IMR-90 (cell line): ENCODE measurements at regions not wholly inside any gene's neighbourhood (a gene's known extent, or its start where the extent isn't known, plus 50 kb on each side); places are given as distances from the start of the nearest gene placed in this dataset.

Experiments used
- ATAC-seq: fragments of 200-7000 bp; cut with Tn5 transposase; 2 replicates; pipeline ENCODE4 v1.9.1; 2020; ENCODE audit warnings: low read depth, mild to moderate bottlenecking, moderate library complexity
- BruUV-seq: library from RNA; stranded (reverse); fragments of 400-500 nt; replicated peaks from 2 replicates; lab custom pipeline; 2021; lab: Mats Ljungman, UMichigan
- CTCF ChIA-PET: fragments of 300-600 bp; formaldehyde crosslinking; extraction: SDS; loops from one replicate; lab custom pipeline; 2021; ENCODE audit warnings: antibody characterized with exemption; lab: Yijun Ruan, JAX
- POLR2A ChIA-PET: fragments of 300-600 bp; sonication (Branson Sonifier 250); formaldehyde crosslinking; loops from one replicate; lab custom pipeline; 2022; ENCODE audit warnings: antibody characterized with exemption; ENCODE audit not compliant: unreplicated experiment; lab: Charles Lee
- DNase-seq: peaks from one replicate; pipeline ENCODE4 v3.0.0; 2013
- H2AFZ ChIP-seq: replicated peaks from 2 replicates; pipeline ENCODE3; 2013; ENCODE audit warnings: low read length, mild to moderate bottlenecking; ENCODE audit not compliant: poor library complexity
- H2AK5ac ChIP-seq: 2 replicates; pipeline ENCODE4 v1.6.1; 2013; ENCODE audit warnings: low read depth, low read length, inconsistent platforms
- H2AK9ac ChIP-seq: replicated peaks from 2 replicates; pipeline ENCODE3; 2013; ENCODE audit warnings: mild to moderate bottlenecking, low read depth, low read length, moderate library complexity; ENCODE audit not compliant: poor library complexity
- H2BK120ac ChIP-seq: 2 replicates; pipeline ENCODE4 v1.6.1; 2013; ENCODE audit warnings: low read depth, low read length, inconsistent platforms
- H2BK15ac ChIP-seq: 3 replicates; pipeline ENCODE4 v1.6.1; 2013; ENCODE audit warnings: low read depth, low read length, inconsistent platforms
- H2BK20ac ChIP-seq: 2 replicates; pipeline ENCODE4 v1.6.1; 2013; ENCODE audit warnings: low read depth, mild to moderate bottlenecking, inconsistent platforms, low read length, moderate library complexity
- H2BK5ac ChIP-seq: 2 replicates; pipeline ENCODE4 v1.6.1; 2013; ENCODE audit warnings: mild to moderate bottlenecking, low read depth, low read length, inconsistent platforms; ENCODE audit not compliant: poor library complexity, severe bottlenecking
- H3K14ac ChIP-seq: replicated peaks from 2 replicates; pipeline ENCODE4 v1.6.1; 2013; ENCODE audit warnings: low read depth, low read length, inconsistent platforms
- H3K18ac ChIP-seq: 2 replicates; pipeline ENCODE4 v1.6.1; 2013; ENCODE audit warnings: low read depth, low read length, control low read depth
- H3K23ac ChIP-seq: 2 replicates; pipeline ENCODE4 v1.6.1; 2013; ENCODE audit warnings: low read depth, low read length, inconsistent platforms
- H3K27ac ChIP-seq: 2 replicates; pipeline ENCODE4 v1.5.1; 2013; ENCODE audit warnings: mild to moderate bottlenecking, control low read depth, low read length; ENCODE audit not compliant: insufficient read depth
- H3K27me3 ChIP-seq: 2 replicates; pipeline ENCODE4 v1.6.1; 2013; ENCODE audit warnings: low read length; ENCODE audit not compliant: control insufficient read depth, insufficient read depth
- H3K36me3 ChIP-seq: 2 replicates; pipeline ENCODE4 v1.6.1; 2013; ENCODE audit warnings: low read length, mixed read lengths; ENCODE audit not compliant: control insufficient read depth, insufficient read depth
- H3K4ac ChIP-seq: 2 replicates; pipeline ENCODE4 v1.6.1; 2013; ENCODE audit warnings: low read depth, low read length, inconsistent platforms
- H3K4me1 ChIP-seq: 2 replicates; pipeline ENCODE4 v1.6.1; 2013; ENCODE audit warnings: low read length, mixed read lengths; ENCODE audit not compliant: control insufficient read depth, insufficient read depth
- H3K4me2 ChIP-seq: 2 replicates; pipeline ENCODE4 v1.6.1; 2013; ENCODE audit warnings: low read depth, mild to moderate bottlenecking, control low read depth, low read length, moderate library complexity
- H3K4me3 ChIP-seq: 2 replicates; pipeline ENCODE4 v1.5.1; 2013; ENCODE audit warnings: low read depth, mild to moderate bottlenecking, control low read depth, low read length, moderate library complexity; ENCODE audit not compliant: insufficient read depth
- H3K56ac ChIP-seq: 2 replicates; pipeline ENCODE4 v1.6.1; 2013; ENCODE audit warnings: low read length, inconsistent platforms; ENCODE audit not compliant: insufficient read depth; ENCODE audit errors: extremely low read depth
- H3K79me1 ChIP-seq, 2 experiments: 2 replicates each; pipeline ENCODE4 v1.6.1; 2013; ENCODE audit warnings: low read length in 2 of 2, inconsistent platforms in 1 of 2, low read depth in 1 of 2
- H3K9ac ChIP-seq: 2 replicates; pipeline ENCODE4 v1.6.1; 2013; ENCODE audit warnings: low read depth, low read length, control low read depth
- H3K9me1 ChIP-seq: 2 replicates; pipeline ENCODE4 v1.6.1; 2013; ENCODE audit warnings: low read length, inconsistent platforms; ENCODE audit not compliant: insufficient read depth
- H3K9me3 ChIP-seq: 2 replicates; pipeline ENCODE4 v1.6.1; 2013; ENCODE audit warnings: low read length; ENCODE audit not compliant: control insufficient read depth, insufficient read depth
- H4K20me1 ChIP-seq: 2 replicates; pipeline ENCODE4 v1.6.1; 2013; ENCODE audit warnings: low read length, inconsistent platforms; ENCODE audit not compliant: insufficient read depth
- H4K5ac ChIP-seq: 2 replicates; pipeline ENCODE4 v1.6.1; 2013; ENCODE audit warnings: mild to moderate bottlenecking, low read depth, low read length, control low read depth
- H4K8ac ChIP-seq, 2 experiments: 2 replicates each; pipeline ENCODE4 v1.6.1; 2013; ENCODE audit warnings: low read depth in 2 of 2, low read length in 2 of 2, control low read depth in 1 of 2, inconsistent platforms in 1 of 2
- H4K91ac ChIP-seq: 2 replicates; pipeline ENCODE4 v1.6.1; 2013; ENCODE audit warnings: low read depth, low read length, inconsistent platforms; ENCODE audit not compliant: insufficient read depth
- ELK1 ChIP-seq: fragments of 150-350 bp; IDR thresholded peaks from 2 replicates; pipeline ENCODE4 v1.6.1; 2016; ENCODE audit warnings: low read depth, mild to moderate bottlenecking, low read length, moderate library complexity, borderline replicate concordance
- FOS ChIP-seq: fragments of 150-350 bp; IDR thresholded peaks from 2 replicates; pipeline ENCODE4 v1.6.1; 2016; ENCODE audit warnings: low read depth, low read length
- MAFK ChIP-seq: IDR thresholded peaks from 2 replicates; pipeline ENCODE4 v1.6.1; 2012; ENCODE audit warnings: low read depth, low read length, improper control_type of control experiment
- NFE2L2 ChIP-seq: fragments of 150-350 bp; IDR thresholded peaks from 2 replicates; pipeline ENCODE4 v1.6.1; 2016; ENCODE audit warnings: low read depth, mild to moderate bottlenecking, low read length
- SMC3 ChIP-seq: fragments of 150-350 bp; IDR thresholded peaks from 2 replicates; pipeline ENCODE4 v1.6.1; 2016; ENCODE audit warnings: low read depth, mild to moderate bottlenecking, antibody characterized with exemption, low read length, moderate library complexity
- WGBS, 2 experiments: methylation state at CpG; one replicate each; pipeline versions ENCODE4 v1.1.5 to v1.1.7; 2013; ENCODE audit warnings: missing lambda C conversion rate in 2 of 2; ENCODE audit not compliant: insufficient read length in 1 of 2; ENCODE audit errors: extremely low coverage in 2 of 2; 5-methylcytosine and 5-hydroxymethylcytosine counted together
- dilution Hi-C: fragments of 300-500 bp; cut with HindIII; formaldehyde crosslinking; loops from one replicate; pipeline ENCODE4 v1.14.3; 2018; ENCODE audit warnings: low sequenced_read_pairs; ENCODE audit not compliant: unreplicated experiment
- in situ Hi-C: fragments of 300-500 bp; cut with MboI; formaldehyde crosslinking; loops from 3 replicates; pipeline ENCODE4 v1.14.3; 2019; ENCODE audit warnings: low sequenced_read_pairs, inconsistent platforms, mixed read lengths
- intact Hi-C: fragments of 100-400 bp; cut with micrococcal nuclease; formaldehyde crosslinking; loops from 2 replicates; pipeline ENCODE4 v1.10.0; 2022

GRCh38 chr2:19786408-19787058, 115.2 kb downstream of the TTC32 start:
- Histone ChIP-seq H2AK5ac (peak overlapping the region; percentile 90), H2AK9ac (peak overlapping the region; percentile 96), H4K91ac (peak overlapping the region; percentile 99), H3K18ac (peak overlapping the region; percentile 97), H2BK20ac (peak overlapping the region; percentile 98), H3K4ac (peak overlapping the region; percentile 92), H3K4me1 (peaks cover 17% of the 10 kb centered on the region), H4K20me1 (no peaks in the 10 kb centered on the region), H3K4me3 (no peak overlapping the region), H3K36me3 (no peaks in the 10 kb centered on the region), H4K8ac (peak overlapping the region; percentile 81 to 98; a peak in 3 of 4 replicates), H3K9me1 (peaks cover 18% of the 10 kb centered on the region), H3K14ac (peak overlapping the region; percentile 93), H3K9ac (no peak overlapping the region), H2BK120ac (peak overlapping the region; percentile 99), H3K27ac (peak overlapping the region; percentile 69), H2BK5ac (peak overlapping the region; percentile 91), H3K23ac (peak overlapping the region; percentile 81), H3K79me1 (no peaks in the 10 kb centered on the region), H3K27me3 (0 out of 2 replicates have a peak, but pooled peaks cover 2% of the 10 kb centered on the region), H3K56ac (peak overlapping the region; percentile 47), H3K9me3 (no peaks in the 10 kb centered on the region), H4K5ac (peak overlapping the region; percentile 92), H2AFZ (peak overlapping the region; percentile 88), H2BK15ac (peak overlapping the region; percentile 71; the same call in 2 of the 3 replicates), H3K4me2 (no peak overlapping the region)
- CTCF ChIA-PET: no interaction called here
- 80% methylated on average over 3 of the region's 5 CpGs; no CpG with 5 or more reads in 1 of the 2 experiments for WGBS, 2 experiments
- DNase-seq (peak; percentile 86), ATAC-seq (peak; percentile 87)
- no TSS peak for BruUV-seq
- POLR2A ChIA-PET: no interaction called here
- TF ChIP-seq NFE2L2 (peak; percentile 99), SMC3 (0 out of 2 replicates have a peak, but pooled peaks have one; percentile 6), ELK1 (no peak), MAFK (peak; percentile 90), FOS (0 out of 2 replicates have a peak, but pooled peaks have one; percentile 19)
- in situ Hi-C loops (no loop called here), intact Hi-C loops (no loop called here), dilution Hi-C loops (no loop called here)
